Fibroblast of skin of abdomen (primary cell): ENCODE measurements at regions not wholly inside any gene's neighbourhood (a gene's known extent, or its start where the extent isn't known, plus 50 kb on each side); places are given as distances from the start of the nearest gene placed in this dataset.
A peak's percentile ranks its signal among the peaks of the same experiment; 100 is the strongest.

Experiments used
- DNase-seq: peaks from one replicate; pipeline ENCODE4 v3.0.0-alpha.2; 2013

DNA sequence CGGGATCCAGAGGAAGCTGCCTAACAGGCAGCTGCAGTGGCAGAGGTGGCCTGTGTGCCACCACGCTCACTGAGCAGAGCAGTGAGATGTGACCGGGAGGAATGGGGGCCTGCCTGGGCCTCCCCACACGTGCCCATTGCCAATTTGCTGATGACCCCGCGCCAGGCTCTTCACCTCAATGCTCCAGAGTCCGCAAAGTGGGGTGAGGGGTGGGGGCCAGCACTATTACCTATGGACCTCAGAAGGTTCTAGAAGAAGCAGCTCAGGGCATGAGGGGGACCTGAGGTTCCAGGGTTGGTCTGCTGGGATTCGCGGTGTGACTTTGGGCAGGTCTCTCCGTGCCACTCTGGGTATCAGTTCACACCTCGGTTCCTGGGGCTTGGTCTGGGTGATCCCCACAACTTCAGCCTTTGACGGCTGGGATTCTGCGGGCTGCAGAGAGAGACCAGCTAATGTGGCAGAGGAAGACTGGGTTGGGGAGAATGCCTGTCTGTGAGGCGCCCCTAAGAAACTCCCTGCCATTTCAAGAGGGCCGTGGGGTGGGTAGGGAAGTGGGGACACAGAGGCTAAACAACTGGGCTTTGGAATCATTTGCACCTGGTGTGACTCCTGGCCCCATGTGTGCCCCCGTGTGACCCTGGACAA, 231.0 kb upstream of the MVB12B start:
- no peak for DNase-seq

DNA sequence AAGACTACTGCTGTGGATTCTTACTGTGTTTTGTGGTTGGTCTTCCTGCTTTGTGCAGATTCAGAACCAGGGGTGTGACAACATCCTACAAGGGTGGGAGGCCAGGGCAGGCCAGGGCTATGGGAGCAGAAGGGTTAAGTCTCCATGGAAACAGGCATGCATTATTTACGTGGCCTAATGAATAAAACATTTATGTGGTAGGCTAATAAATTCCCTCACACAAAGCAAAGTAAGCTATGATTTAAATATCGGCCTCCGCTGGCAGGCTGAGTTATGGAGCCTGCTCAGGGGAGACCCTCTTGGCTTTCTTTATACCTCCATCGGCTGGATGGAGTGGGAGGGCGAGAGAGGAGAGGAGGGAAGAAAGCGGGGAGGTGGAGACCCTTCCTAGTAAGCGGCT, 230.3 kb upstream of the MVB12B start:
- no peak for DNase-seq

DNA sequence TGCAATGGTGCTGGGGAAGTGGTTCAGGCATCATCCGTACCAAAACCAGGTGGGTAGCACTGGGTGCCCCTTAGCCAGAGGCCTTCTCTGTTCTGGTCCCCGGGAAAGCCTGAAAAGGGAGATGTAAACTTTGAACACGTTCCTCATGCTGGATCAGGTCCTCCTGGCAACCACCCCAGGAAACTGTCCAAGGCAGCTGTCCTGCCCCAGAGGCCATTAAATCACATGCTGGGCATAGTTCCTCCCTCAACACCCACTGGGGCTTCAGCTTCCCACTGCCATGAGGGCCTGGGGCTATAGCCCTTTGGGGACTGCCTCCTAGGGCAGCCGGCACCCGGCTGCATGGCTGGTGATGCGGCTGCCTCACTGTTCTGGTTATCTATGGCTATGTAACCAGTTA, 228.9 kb upstream of the MVB12B start:
- no peak for DNase-seq

DNA sequence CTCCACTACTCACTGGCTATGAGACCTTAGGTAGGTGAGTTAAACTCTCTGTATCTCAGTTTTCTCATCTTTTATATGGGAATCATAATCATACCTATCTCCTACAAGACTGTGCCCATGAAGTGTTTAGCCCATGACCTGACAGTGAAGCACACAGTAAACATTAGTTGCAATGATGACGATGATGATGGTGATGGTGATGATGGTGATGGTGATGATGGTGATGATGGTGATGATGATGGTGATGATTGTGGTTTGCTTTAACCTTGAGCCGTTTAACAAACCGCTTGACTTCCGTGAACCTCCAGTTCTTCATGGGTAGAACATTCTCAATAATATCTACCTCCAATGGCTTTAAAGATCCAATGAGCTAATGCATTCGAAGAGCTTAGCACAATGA, 220.2 kb upstream of the MVB12B start:
- DNase-seq: no peak

DNA sequence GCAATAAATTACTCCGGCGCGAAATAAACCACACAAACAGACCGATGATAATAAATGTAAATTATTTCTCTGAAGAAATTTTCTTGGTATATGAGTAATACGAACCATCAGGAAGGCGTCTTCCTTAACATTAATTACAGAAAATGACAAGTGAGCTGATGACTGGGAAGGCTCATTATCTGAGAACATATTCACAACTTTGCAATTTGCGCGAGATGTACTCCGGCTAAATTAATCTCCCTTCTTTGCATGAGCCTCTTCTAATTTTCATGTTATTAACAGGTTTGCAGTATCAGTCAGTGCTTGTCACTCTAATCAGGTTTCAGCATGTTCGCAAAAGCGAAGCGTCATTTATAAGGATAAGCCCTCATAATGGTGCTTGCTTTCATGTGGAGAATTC, 218.9 kb upstream of the MVB12B start:
- DNase-seq: no peak

DNA sequence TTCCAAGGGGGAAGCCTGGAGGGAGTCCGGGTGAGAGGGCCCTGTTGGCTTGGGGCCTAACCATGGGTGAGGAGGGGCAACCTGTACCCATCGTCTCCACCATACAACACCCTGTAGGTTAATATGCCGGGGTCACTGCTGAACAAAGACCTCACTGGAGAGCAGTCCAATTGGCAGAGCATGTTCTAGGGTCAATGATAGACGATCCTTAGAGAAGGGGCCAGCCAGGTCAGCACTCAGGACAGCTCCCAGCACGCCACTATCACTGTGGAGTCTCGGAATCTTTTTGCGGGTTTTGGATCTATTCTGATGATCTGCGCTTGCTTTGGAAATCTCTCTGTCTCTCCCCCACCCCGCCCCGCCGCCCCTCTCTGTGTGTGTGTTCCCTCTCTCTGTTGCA, 218.4 kb upstream of the MVB12B start:
- peak; percentile 5 for DNase-seq

DNA sequence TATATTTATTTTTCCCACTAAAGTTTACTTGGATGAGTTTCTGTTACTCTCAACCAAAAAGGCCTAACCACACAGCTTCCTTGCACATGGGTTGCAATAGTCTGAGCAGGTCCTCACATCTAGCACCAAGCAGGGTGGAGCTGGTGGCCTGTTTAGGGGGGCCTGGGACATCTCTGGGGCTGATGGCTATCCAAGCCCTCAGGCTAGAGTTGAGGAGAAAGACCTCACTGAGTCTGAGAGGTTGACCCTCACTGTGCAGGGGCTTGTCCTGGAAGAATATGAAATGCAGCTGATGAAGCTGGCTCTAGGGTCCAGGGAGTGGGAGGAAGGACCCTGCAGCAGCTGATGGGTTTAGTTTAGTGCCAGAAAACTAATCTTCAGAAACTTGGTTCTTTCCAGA, 217.1 kb upstream of the MVB12B start:
- no peak for DNase-seq

DNA sequence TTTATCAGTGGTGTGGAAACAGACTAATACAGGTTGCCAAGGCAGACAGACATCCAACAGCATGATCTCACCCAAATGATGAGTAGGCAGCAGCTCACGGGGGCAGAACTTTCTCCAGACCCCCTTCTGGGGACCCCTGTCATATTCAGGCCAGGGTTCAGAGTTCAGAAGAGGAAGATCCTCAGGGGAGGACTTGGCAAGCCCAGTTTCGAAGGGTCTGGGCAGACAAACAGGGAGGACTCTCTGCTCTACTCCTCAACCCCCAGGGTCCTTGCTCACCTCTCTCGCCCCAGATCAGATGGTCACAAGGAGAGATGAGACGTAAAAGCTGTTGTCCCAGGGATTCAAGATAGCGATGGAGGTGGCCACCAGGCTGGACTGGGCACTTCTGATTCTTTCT, 215.1 kb upstream of the MVB12B start:
- no peak for DNase-seq

DNA sequence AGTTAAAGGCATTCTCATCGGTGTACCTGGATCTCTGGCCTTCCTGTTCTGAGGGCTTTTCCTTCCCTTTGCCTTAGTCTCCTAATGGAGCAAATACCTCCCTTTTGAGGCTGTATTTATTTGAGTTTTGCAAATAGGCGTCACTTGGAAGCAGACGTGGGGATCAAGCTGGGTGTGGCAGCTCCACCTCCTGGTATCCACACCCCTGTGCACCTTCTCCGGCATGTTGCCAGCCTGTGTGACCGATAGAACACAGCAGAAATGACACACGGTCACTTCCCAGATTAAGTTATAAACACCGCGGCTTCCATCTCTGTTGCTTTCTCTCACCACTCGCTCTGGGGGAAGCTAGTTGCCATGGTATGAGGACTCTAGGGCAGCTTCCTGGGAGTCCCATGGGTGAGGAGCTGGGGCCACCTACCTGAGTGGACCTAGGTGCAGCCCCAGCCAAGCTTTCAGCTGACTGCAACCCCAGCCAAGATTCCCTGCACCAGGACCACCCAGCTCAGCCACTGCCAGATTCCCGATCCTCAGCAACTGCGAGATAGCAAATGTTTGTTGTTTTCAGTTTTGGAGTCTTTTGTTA, 214.4 kb upstream of the MVB12B start:
- DNase-seq: no peak

DNA sequence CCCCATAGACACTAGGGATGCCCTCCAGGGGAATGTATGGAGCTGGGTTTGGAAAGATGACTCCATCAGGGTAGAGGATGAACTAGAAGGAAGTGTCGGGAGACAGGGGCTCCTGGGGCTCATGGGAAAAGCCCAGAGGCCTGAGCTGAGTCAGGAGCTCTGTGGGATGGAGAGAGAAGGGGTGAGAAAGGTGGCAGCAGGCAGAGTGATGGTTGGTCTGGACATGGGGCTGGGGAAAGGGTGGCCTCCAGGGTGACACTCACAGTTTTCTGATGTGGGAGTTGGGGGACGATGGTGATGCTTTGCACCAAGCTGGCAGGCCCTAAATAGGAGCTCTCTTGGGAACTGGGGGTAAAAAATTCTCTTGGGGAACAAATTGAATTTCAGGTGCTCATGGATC, 213.5 kb upstream of the MVB12B start:
- DNase-seq: no peak

DNA sequence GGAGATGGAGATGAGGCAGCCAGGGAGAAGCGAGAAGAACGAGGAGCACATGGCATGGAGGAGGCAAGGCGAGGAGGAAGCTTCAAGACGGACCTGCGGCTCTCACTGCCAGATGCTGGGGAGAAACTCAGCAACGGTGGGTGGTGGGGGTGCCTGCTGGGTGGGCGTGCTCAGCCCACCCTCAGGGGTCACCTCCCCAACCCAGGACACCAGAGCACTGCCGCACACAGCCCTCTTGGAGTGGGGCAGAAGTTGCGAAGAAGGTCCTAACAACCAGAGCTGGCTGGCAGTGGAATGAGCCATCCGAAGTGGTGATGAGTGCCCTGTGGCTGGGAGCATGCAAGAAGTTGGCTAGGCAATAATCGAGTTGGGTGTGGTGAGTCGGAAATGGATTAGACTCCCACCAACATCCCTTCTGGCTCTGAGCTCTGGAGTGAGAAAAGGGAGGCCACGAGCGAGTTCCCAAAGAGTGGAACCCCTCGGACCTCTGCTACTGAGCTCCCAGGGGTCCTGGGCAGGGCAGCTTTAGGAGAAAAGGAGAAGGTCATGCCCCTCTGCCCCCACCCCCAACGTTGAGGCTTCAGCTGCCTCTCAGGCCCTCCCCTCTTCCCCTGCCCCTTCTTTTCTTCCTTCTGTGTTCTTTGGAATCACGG, 212.7 kb upstream of the MVB12B start:
- no peak for DNase-seq

DNA sequence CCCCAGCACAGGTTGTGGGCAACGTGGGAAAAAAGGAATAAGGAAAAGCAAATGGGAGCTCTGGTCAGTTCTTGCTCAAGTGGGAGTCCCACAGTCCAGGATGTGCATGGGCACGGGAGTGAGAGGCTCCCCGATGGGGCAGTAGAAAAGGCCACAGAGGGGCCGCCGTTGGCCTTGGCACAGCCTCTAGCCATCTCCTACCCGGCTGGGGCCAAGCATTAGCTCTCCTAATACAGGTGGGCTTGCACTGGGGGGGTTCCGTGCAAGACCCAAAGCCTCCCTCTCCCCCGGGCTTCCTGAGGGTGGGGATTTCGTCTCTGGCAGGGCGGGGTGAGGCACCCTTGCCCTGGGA, 212.2 kb upstream of the MVB12B start:
- DNase-seq: no peak

DNA sequence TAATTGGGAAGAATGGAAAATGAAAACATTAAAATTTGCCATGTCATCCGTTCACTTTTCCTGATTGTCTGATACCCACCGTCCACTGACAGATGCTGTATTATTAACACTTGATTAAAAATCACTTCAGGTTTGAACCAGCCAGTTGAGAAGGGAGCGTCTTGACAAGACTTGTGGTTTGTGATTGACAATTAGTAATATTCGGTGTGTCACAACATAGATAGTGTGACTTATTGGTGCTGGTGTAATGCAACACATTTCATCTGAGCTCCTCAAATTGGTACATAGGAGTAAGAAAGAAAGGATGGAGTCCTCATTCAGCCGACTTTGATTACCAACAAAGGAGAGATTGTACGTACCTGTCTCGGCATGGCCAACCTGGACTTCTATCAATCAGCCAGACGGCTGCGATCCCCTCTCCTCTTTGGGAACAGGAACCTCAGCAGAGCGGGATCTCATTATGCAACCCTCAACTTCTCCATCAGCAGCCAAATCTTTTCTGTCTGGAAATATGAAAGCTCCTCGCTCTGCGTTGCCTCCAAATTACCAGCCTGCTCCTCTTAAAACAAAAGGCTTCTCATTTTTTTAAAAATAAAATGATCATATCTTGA, 211.7 kb upstream of the MVB12B start:
- DNase-seq: no peak

DNA sequence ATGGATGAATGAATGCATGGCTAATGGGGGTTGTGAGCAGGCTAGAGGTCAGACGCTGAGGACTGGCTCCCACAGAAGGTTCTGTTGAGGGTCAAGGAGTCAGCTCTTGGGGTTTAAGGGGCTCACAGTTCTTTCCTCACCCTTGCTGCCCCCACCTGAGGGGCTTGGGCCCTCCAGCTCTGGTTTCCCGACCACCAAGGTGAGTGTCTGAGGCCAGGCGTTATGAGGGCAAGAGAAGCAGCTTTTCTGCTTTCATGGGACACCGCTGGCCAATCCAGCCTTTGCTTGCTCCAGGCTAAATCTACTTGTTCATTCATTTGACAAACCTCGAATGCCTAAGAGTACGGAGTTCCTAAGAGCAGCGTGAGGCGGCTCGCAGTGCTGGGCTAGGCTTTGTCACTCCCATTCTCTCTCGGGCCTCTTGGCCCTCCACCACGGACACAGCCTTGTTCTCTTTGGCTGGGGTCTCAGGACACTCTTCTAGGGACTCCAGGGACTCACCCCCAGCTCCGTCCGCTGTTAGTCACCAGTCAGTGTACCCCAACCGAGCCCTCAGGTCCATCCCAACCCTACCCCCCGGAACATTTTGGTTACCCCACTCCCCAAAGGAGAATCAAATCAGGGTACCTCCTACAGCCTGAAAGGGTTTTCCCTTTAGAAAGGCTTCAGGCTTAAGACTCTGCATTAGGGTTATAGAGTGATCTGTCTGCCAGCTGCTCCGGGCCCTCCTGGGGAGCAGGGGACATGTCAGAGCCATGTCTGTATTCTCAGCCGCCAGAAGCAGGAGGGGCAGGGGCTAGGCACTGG, 210.1 kb upstream of the MVB12B start:
- no peak for DNase-seq

DNA sequence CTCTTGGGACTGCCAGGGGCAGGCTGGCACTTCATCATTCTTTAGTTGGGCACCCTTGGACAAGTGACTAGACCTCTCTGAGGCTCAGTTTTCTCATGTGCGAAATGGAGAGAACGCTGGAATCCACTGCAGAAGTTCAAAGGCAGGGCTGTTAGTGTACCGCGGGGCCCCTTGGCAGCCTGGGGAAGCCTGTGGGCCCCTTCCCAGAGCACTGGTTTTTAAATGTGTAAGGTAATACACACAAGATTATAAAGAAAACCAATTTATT, 209.5 kb upstream of the MVB12B start:
- DNase-seq: no peak

DNA sequence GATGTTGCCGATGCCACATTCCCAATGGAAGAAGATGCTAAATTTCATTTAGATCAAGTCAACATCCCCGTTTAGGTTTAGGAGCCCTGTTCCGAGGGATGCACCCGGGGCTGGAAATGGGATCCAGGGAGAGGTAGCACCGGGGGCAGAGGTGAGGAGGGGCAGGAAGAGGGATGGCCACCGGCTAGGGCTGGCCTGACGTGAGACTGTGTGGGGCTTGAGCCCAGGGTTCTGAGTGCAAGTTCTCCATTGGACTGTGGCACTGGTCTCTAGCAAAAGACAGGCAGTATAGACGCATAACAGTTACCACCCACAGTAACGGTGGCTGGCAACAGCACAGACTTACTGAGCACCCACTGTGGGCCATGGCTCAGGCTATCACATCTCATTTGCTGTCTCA, 209.0 kb upstream of the MVB12B start:
- no peak for DNase-seq

DNA sequence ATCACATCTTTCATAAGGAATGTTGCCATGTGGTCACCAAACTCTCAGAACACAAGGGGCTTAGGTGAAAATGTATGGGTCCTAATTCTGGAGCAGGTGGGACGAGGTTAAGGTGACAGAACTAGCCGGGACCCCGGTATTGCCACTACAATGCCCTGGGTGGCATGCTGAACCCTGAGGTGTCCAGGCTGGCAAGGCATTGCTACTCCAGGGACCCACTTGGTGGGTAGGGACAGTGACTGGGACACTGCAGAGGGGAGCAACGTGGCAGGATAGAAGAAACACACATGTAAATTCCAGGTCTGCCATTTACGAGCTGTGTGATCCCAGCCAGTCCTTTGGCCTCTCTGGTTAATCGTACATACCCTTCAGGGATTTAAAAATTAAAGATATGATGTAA, 206.9 kb upstream of the MVB12B start:
- no peak for DNase-seq

DNA sequence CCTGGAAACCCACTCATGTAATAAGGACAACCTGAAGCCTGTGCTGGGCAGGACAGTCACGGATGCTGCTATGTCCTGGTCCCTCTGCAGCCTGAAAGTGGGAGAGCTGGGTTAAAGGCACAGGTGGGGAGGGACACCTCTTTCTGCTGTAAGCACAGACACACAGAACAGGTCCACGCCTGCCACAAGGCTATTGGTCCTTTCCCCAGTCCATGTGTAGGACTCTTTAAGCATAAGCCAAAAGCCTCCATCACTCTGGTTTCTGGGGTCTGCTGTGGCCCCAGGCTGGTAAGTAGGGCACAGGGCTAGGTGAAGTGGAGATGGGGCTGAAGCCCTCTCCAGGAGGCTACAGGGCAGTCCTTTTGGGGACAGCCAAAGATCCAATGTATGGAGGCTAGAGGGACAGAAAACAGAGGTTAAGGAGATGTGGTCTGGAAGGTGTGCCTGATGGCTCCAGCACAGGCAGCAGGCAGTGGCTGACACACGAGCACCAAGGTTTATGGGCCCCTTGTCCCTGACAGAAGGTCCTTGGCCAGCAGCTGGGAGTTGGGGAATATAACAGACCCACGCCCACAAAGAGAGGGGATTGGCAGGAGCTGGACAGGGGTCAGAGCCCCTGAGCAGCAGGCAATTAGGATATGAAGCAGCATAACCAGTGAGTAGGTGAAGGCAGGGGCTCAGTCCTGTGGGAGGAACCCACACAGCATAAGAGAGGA, 203.6 kb upstream of the MVB12B start:
- DNase-seq: no peak

DNA sequence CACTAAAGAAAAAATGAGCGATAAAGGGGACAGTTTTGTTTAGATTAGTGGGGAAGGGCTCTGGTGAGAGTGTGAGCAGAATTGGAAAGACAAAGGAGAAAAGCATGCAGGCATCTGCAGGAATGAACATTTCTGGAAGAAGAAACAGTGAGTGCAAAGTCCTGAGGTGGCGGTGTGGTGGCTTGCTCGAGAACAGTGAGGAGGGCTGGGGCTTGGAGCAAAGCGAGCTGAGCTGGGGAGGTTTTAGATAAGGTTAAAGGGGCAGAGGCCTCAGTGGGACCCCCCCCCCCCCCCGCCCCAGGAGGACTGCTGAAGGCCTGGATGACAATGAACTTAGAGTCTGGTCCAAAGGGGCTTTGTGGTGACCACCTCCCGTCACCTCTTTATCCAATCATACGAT, 202.7 kb upstream of the MVB12B start:
- DNase-seq: no peak

DNA sequence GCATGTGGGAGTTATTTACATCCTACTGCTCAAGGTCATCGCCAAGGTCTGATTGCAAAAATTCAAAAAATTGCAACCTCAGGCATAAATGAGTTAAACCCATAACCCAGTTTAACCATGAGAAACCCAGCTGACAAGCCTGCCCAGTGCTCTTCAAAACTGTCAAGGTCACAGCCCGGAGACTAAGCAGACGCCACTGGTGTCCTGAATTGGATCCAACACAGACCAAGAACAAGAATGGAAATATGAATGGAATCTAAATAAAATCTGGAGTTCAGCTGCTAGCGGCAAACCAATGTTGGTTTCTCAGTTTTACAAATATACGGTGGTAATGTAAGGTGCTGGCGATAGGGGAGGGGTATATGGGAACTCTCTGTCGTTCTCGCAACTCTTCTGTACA, 201.5 kb upstream of the MVB12B start:
- DNase-seq: no peak

DNA sequence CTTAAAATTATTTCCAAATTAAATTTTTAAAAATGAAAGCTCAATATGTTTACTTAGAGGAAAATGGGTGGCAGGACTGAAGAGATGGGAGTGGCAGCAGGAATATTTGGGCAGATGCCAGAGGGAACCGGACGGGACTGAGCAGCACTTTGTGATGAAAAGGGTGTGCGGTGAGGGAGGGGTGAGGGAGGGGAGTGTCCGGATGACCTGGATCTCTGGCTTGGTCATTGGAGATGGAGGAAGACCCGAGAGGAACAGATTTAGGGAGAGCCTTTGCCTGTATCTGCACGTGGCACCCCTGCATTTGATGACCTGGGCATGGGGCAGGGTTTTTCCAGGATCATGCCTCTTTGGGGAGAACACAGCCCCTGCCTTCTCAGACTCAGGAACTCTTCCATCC, 201.1 kb upstream of the MVB12B start:
- DNase-seq: no peak

DNA sequence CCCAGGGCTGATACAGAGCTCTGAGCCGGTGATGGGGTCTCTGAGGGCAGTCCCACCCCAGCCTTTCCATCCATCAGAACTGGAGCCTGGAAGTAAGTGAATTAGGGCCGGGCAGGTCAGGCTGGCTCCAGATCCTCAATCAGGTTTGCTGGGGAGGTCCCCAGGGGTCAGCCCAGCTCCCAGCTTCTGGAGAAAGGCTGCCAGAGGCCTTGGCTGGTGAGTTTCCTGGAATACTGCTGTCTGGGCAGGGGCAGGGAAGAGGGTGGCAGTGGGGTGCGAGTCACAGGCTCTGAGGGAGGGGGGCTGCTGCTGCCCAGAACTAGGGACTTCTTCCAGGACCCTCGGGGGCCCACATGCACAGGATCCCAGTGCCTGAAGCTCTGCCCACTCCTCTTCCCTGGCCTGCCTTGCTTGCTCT, 200.6 kb upstream of the MVB12B start:
- no peak for DNase-seq

DNA sequence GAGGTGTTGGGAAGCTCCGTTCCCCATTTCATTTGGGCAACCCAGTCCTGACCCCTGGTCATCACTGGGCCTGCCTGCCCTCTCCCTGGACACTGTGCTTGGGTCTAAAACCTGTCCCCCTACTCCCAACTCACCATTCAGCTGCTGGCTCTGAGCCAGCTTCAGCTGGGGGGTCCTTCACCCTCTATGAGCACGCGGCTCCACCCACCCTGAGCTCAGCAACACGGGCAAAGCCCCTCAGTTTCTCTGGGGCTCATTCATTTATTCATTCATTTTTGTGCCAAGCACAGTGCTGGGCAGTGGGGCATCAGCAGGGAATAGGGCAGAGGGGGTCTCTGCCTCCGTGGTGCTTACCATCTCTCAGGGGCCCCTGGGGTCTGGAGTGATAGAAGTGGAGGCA, 199.8 kb upstream of the MVB12B start:
- DNase-seq: no peak
